Lower leg skin (tissue), 3 donors: ENCODE measurements at regions not wholly inside any gene's neighbourhood (a gene's known extent, or its start where the extent isn't known, plus 50 kb on each side); places are given as distances from the start of the nearest gene placed in this dataset.

Experiments
- CTCF ChIP-seq, 3 donors: fragments of 450-650 bp; IDR thresholded peaks; one replicate each; pipeline ENCODE4 v1.5.1; 2016; ENCODE audit warnings: antibody characterized with exemption in 3 of 3, mild to moderate bottlenecking in 3 of 3, moderate library complexity in 2 of 3
- POLR2A ChIP-seq, 2 donors: fragments of 450-650 bp; IDR thresholded peaks; one replicate each; pipeline ENCODE4 v1.6.1; 2016 to 2017; ENCODE audit warnings: antibody characterized with exemption in 2 of 2, mild to moderate bottlenecking in 1 of 2, moderate library complexity in 1 of 2

- TF ChIP-seq POLR2A (IDR thresholded peaks at IDR 0.05) (no peak), CTCF (IDR thresholded peaks at IDR 0.05) (no peak)
Observed at GRCh38 chr15:99493461-99493860, 72.3 kb upstream of the MEF2A start.
